SK-N-DZ (cell line): ENCODE measurements at regions not wholly inside any gene's neighbourhood (a gene's known extent, or its start where the extent isn't known, plus 50 kb on each side); places are given as distances from the start of the nearest gene placed in this dataset.
"Not testable (repeated sequence)": the region's sequence is repeated elsewhere in the genome, so short reads cannot be mapped to it uniquely, and the experiment has no call there.

Experiments used
- DNase-seq: peaks from one replicate; pipeline ENCODE4 v3.0.0-alpha.2; 2015; ENCODE audit warnings: low spot score

- peak; percentile 37 for DNase-seq
Observed at GRCh38 chr10:16116404-16117304, 256.3 kb upstream of the MINDY3 start.

- no peak for DNase-seq
Observed at GRCh38 chr10:16117305-16117695, 257.0 kb upstream of the MINDY3 start.

GRCh38 chr10:16119445-16119844 lies 259.1 kb upstream of the MINDY3 start:
- no peak for DNase-seq

- no peak for DNase-seq
Observed at GRCh38 chr10:16120563-16120962, 260.3 kb upstream of the MINDY3 start.

GRCh38 chr10:16141499-16141898 lies 281.2 kb upstream of the MINDY3 start:
- no peak for DNase-seq

- DNase-seq: no peak
Observed at GRCh38 chr10:16146993-16147392, 286.7 kb upstream of the MINDY3 start.

- DNase-seq: peak; percentile 46
Observed at GRCh38 chr10:16155834-16156233, 281.0 kb upstream of the PTER start.

GRCh38 chr10:16156681-16157080 lies 280.1 kb upstream of the PTER start:
- no peak for DNase-seq

- DNase-seq: not testable (repeated sequence)
Observed at GRCh38 chr10:16165067-16165466, 271.7 kb upstream of the PTER start.

GRCh38 chr10:16182144-16182543 lies 254.7 kb upstream of the PTER start:
- DNase-seq: no peak

GRCh38 chr10:16182688-16183087 lies 254.1 kb upstream of the PTER start:
- DNase-seq: peak; percentile 15

GRCh38 chr10:16184096-16184597 lies 252.7 kb upstream of the PTER start:
- DNase-seq: no peak

- DNase-seq: no peak
Observed at GRCh38 chr10:16184906-16185305, 251.9 kb upstream of the PTER start.

- DNase-seq: no peak
Observed at GRCh38 chr10:16186564-16186963, 250.2 kb upstream of the PTER start.

GRCh38 chr10:16187161-16187560 lies 249.6 kb upstream of the PTER start:
- DNase-seq: no peak

GRCh38 chr10:16192337-16192736 lies 244.5 kb upstream of the PTER start:
- DNase-seq: no peak

- DNase-seq: no peak
Observed at GRCh38 chr10:16193241-16193640, 243.6 kb upstream of the PTER start.

GRCh38 chr10:16195178-16195769 lies 241.5 kb upstream of the PTER start:
- no peak for DNase-seq

GRCh38 chr10:16195894-16196293 lies 240.9 kb upstream of the PTER start:
- no peak for DNase-seq

- DNase-seq: no peak
Observed at GRCh38 chr10:16199216-16199615, 237.6 kb upstream of the PTER start.

- DNase-seq: not testable (repeated sequence)
Observed at GRCh38 chr10:16223618-16224017, 213.2 kb upstream of the PTER start.

GRCh38 chr10:16227674-16228073 lies 209.1 kb upstream of the PTER start:
- DNase-seq: no peak

GRCh38 chr10:16231176-16231575 lies 205.6 kb upstream of the PTER start:
- no peak for DNase-seq
